Retinal pigment epithelial cell (primary cell): ENCODE measurements at regions not wholly inside any gene's neighbourhood (a gene's known extent, or its start where the extent isn't known, plus 50 kb on each side); places are given as distances from the start of the nearest gene placed in this dataset.

ENCODE experiments used
- DNase-seq: peaks from one replicate; pipeline ENCODE4 v3.0.0-alpha.2; 2010; ENCODE audit warnings: low read depth
- H3K4me3 ChIP-seq: 2 replicates; pipeline ENCODE4 v1.5.1; 2011; ENCODE audit warnings: mild to moderate bottlenecking, low read length, control low read depth, moderate library complexity
- TF ChIP-seq, protein P1 (sequence below): conservative IDR thresholded peaks from 2 replicates; pipeline ENCODE4 v1.5.1; 2011; ENCODE audit warnings: low read depth, low read length, control low read depth, inconsistent platforms

DNA sequence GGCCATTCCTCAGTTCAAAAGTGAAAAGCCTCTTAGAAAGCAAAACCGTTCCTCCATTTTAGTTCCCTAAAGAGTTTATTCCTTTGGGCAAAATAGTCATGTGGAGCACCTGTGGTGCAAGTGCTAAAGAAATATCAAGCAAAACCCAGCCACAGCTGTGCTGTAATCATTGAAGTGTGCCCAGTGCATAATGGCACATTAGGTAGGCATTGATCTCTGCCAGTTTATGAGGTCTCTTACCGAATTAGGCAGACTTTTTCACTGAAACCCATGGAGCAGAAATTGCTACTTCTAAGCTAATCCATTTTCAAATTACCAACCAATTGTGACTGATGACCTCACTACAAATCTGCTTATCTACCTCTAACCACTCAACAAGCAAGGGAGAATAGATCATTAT is 97.2 kb upstream of the SEMA3A start:
- TF ChIP-seq, protein P1, sequence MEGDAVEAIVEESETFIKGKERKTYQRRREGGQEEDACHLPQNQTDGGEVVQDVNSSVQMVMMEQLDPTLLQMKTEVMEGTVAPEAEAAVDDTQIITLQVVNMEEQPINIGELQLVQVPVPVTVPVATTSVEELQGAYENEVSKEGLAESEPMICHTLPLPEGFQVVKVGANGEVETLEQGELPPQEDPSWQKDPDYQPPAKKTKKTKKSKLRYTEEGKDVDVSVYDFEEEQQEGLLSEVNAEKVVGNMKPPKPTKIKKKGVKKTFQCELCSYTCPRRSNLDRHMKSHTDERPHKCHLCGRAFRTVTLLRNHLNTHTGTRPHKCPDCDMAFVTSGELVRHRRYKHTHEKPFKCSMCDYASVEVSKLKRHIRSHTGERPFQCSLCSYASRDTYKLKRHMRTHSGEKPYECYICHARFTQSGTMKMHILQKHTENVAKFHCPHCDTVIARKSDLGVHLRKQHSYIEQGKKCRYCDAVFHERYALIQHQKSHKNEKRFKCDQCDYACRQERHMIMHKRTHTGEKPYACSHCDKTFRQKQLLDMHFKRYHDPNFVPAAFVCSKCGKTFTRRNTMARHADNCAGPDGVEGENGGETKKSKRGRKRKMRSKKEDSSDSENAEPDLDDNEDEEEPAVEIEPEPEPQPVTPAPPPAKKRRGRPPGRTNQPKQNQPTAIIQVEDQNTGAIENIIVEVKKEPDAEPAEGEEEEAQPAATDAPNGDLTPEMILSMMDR, result no peak
- DNase-seq, result peak; percentile 16
- H3K4me3 ChIP-seq, result no peak overlapping the region

DNA sequence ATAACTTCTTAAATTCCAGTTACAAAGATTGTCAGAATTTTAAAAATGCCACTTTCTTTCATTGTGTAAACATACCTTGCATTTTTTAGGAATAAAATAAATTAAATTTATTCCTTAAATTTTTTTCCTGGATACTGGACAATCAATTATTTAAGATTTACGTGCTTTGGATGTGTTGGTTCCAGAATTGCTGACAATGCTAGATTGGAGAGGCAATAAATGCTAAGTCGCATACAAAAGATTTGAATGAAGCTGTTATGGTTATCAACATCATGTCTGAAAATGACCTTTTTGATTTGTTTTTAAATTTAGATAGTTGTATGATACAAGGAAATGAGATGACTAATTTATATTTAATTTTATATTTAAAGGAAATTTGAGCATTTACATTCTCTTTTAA is 89.2 kb upstream of the SEMA3A start:
- no peak for DNase-seq
- TF ChIP-seq, protein P1, result no peak
- no peak overlapping the region for H3K4me3 ChIP-seq

DNA sequence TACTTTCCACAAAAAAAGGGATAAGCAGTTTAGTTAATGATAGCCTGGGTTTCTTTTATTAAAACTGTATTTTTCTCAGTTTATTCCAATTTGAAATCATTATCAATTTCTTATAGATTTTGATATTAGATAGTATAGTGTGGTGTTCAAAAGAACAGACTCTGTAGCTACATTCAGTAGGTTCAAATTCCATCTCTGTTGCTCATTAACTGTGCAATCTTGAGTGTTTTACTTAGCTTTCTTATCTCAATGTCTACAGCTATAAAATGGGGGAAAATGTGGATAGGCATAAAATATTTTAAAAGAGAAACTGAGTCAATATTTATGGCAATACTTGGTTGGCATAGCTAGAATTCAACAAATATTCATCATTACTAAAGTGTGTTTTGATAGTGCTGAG is 86.9 kb upstream of the SEMA3A start:
- H3K4me3 ChIP-seq, result no peak overlapping the region
- TF ChIP-seq, protein P1, result no peak
- DNase-seq, result no peak

DNA sequence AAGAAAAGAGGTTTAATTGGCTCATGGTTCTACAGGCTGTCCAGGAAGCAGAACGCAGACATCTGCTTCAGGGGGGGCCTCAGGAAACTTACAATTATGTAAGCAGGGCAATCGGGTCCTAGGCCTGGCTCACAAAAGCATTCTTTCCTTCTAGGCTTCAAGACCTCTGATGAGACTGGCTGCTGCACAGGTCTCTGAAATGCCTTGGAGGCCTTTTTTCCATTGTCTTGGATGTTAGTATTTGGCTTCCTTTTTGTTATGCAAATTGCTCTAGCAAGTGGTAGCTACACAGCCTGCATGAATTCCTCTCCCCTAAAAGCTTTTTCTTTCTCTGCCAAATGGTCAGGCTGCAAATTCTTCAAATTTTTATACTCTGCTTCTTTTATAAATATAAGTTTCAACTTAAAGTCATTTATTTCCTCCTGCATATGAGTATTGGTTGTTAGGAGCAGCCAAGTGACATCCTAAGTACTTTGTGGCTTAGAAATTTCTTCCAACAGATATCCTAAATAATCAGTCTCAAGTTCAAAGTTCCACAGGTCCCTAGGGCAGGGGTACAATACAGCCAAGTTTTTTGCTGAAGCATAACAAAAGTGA is 83.1 kb upstream of the SEMA3A start:
- no peak for DNase-seq
- TF ChIP-seq, protein P1, result no peak

DNA sequence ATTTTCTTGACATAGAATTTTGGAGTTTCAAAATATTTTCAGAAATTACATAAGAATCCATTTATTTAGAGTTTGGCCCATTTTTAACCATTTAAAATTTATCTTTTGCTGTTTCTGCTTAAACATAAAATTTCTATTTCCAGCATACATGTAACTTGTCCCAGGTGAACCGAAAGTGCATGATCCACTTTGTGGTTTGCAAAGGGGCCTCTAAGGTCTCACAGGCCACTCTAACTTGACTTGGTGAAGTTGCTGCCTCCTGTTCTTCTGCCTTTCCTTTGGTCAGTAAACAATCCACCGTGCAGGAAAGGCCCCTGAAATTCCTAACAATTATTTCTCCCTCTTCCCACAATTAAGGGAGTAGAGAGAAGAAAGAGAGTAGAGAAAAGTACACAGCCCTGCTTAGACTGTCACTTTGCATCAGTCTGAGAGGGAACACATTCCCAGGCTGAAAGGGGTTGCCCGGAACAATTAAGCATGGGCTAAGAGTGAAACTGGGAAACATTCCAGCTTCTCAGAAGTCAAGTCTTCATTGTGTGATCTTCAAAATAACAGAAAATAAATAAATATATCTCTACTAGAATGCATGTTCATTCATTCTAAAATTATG is 79.5 kb upstream of the SEMA3A start:
- peak; percentile 89 for DNase-seq
- no peak overlapping the region for H3K4me3 ChIP-seq
- TF ChIP-seq, protein P1, result no peak

More for the DNA sequence above, 83.1 kb upstream of the SEMA3A start:
- no peak overlapping the region for H3K4me3 ChIP-seq

DNA sequence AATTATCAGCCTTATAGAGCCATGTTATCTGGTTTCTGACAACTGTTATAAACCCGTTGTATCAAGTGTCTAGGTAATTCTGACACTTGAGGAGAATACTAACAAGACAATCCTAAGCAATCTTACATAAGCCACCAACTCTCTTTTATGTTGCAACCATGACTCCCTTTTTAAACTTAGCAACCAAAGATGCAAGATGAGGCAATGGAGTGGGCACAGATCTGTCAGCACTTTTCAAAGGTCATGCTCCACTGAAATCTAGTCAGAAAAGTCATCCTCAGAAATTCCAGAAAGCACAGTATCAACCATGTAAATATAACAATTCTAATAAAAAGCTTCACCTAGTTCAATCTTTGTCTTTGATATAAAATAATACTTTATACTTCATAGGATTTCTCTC is 77.0 kb upstream of the SEMA3A start:
- TF ChIP-seq, protein P1, result no peak
- no peak for DNase-seq
- H3K4me3 ChIP-seq, result no peak overlapping the region

DNA sequence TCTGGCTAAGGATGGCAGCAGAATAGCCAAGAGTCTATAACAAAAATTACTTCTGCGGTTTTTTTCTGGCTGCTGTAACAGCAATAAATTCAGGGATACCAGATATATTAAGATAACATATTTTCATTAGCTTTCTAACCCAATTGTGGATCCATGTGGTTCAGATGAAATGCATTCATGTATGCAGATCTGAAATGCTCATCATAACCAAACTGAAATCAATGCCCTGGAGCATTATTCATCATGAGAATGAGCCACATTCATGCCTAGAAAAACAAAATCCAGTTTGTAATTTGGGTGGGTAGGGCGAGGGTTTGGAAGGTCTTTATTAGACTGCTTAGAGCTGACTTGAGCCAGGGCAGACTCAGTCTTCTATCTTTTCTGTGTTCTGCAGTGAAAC is 69.8 kb upstream of the SEMA3A start:
- DNase-seq, result no peak
- TF ChIP-seq, protein P1, result no peak
- H3K4me3 ChIP-seq, result no peak overlapping the region
